WTC11 (cell line): ENCODE measurements at regions not wholly inside any gene's neighbourhood (a gene's known extent, or its start where the extent isn't known, plus 50 kb on each side); places are given as distances from the start of the nearest gene placed in this dataset.
"Not testable (repeated sequence)": the region's sequence is repeated elsewhere in the genome, so short reads cannot be mapped to it uniquely, and the experiment has no call there.

Source experiments
- ATAC-seq: fragments of 200-7000 bp; cut with Tn5 transposase; 2 replicates; pipeline ENCODE4 v1.10.0; 2021; ENCODE audit warnings: mild to moderate bottlenecking, moderate library complexity
- CTCF ChIA-PET: fragments of 300-600 bp; sonication (Branson Sonifier 250); formaldehyde crosslinking; loops from one replicate; lab custom pipeline; 2021; ENCODE audit warnings: antibody characterized with exemption; lab: Charles Lee
- POLR2A ChIA-PET: fragments of 350-600 bp; sonication (Branson Sonifier 250); formaldehyde crosslinking; loops from one replicate; lab custom pipeline; 2021; ENCODE audit warnings: antibody characterized with exemption; lab: Charles Lee
- DNase-seq: peaks from one replicate; pipeline ENCODE4 v3.0.0; 2021; ENCODE audit warnings: low spot score
- H3K27ac Mint-ChIP-seq: 2 replicates; pipeline ENCODE4 v1.8.0; 2021; ENCODE audit warnings: mixed read lengths
- H3K27me3 Mint-ChIP-seq: 2 replicates; pipeline ENCODE4 v1.8.0; 2021; ENCODE audit warnings: low read depth, mild to moderate bottlenecking, moderate library complexity, mixed read lengths
- H3K36me3 Mint-ChIP-seq: 2 replicates; pipeline ENCODE4 v1.8.0; 2021; ENCODE audit warnings: mixed read lengths
- H3K4me1 Mint-ChIP-seq: 2 replicates; pipeline ENCODE4 v1.8.0; 2022; ENCODE audit warnings: mixed read lengths
- H3K4me3 Mint-ChIP-seq: 2 replicates; pipeline ENCODE4 v1.8.0; 2021; ENCODE audit warnings: mild to moderate bottlenecking, moderate library complexity, mixed read lengths
- H3K9me3 Mint-ChIP-seq: 2 replicates; pipeline ENCODE4 v1.8.0; 2021; ENCODE audit warnings: mixed read lengths
- ARID4B ChIP-seq: sonication (generic); formaldehyde crosslinking; IDR thresholded peaks from 2 replicates; pipeline ENCODE4 v1.8.0; 2023; ENCODE audit warnings: missing genetic modification reagents, mild to moderate bottlenecking, borderline replicate concordance
- ZNF219 ChIP-seq: sonication (generic); formaldehyde crosslinking; IDR thresholded peaks from 2 replicates; pipeline ENCODE4 v1.8.0; 2023; ENCODE audit warnings: missing genetic modification reagents, mild to moderate bottlenecking, borderline replicate concordance
- ZNF317 ChIP-seq: sonication (generic); formaldehyde crosslinking; IDR thresholded peaks from 2 replicates; pipeline ENCODE4 v1.8.1; 2023; ENCODE audit warnings: low read depth, mild to moderate bottlenecking, moderate library complexity, missing genetic modification reagents, borderline replicate concordance
- ZNF425 ChIP-seq: fragments of 250-450 bp; sonication (Bioruptor Pico); conservative IDR thresholded peaks from 2 replicates; pipeline ENCODE4 v1.9.0; 2021; ENCODE audit warnings: mild to moderate bottlenecking

DNA sequence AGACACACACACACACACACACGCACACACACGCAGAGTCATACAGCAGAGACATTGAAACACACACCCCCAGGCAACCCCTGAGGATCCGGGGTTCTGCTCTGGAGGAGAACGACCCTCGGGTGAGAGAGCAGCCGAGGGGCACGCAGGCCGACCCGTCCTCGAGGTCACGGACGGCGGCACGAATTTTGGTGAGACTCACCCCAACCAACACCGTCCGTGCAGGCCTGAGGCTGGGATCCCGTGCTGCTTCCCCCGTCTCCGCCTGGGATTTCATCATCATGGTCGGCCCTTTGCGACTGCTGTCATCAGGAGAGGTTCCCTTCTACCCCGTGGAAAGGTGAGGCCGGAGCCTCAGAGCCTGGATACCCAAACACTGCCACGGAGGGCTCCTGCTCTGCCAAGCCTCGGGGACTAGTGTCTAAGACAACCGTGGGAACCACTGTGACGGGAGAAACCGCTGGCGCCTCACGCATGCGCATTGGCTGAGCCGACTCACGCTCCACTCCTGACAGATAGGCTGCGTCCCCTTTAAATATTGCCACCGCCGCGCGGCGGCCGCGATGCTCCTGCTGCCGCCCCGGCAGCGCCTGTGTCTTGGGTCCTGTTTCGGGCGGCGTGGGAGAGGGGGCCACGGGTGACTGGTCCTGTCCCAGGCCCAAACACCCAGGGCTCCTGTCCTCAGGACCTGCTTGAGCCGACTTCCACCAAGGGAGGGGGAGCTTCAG lies 699.1 kb upstream of the TPTE start:
- CTCF ChIA-PET, H3K4me3 Mint-ChIP-seq, H3K27me3 Mint-ChIP-seq, H3K4me1 Mint-ChIP-seq, H3K36me3 Mint-ChIP-seq, POLR2A ChIA-PET, ATAC-seq, H3K9me3 Mint-ChIP-seq, H3K27ac Mint-ChIP-seq, DNase-seq: not testable (repeated sequence)

GRCh38 chr21:9823197-9824157 lies 697.9 kb upstream of the TPTE start:
- CTCF ChIA-PET, H3K36me3 Mint-ChIP-seq, H3K4me1 Mint-ChIP-seq, H3K9me3 Mint-ChIP-seq, H3K27me3 Mint-ChIP-seq, H3K27ac Mint-ChIP-seq, DNase-seq, POLR2A ChIA-PET, ATAC-seq, H3K4me3 Mint-ChIP-seq: not testable (repeated sequence)

DNA sequence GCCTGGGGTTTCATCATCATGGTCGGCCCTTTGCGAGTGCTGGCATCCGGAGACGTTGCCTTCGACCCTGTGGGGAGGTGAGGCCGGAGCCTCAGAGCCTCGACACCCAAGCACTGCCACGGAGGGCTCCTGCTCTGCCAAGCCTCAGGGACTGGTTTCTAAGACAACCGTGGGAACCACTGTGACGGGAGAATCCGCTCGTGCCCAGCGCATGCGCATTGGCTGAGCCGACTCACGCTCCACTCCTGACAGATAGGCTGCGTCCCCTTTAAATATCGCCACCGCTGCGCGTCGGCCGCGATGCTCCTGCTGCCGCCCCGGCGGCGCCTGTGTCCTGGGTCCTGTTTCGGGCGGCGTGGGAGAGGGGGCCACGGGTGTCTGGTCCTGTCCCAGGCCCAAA lies 690.6 kb upstream of the TPTE start:
- CTCF ChIA-PET, H3K36me3 Mint-ChIP-seq, H3K9me3 Mint-ChIP-seq, H3K4me1 Mint-ChIP-seq, DNase-seq, ATAC-seq, H3K27me3 Mint-ChIP-seq, H3K4me3 Mint-ChIP-seq, H3K27ac Mint-ChIP-seq, POLR2A ChIA-PET: not testable (repeated sequence)

GRCh38 chr21:9832751-9833150 lies 688.6 kb upstream of the TPTE start:
- POLR2A ChIA-PET, H3K4me1 Mint-ChIP-seq, DNase-seq, H3K36me3 Mint-ChIP-seq, ATAC-seq, H3K4me3 Mint-ChIP-seq, H3K9me3 Mint-ChIP-seq, H3K27ac Mint-ChIP-seq, H3K27me3 Mint-ChIP-seq, CTCF ChIA-PET: not testable (repeated sequence)

- DNase-seq, H3K4me3 Mint-ChIP-seq, CTCF ChIA-PET, H3K4me1 Mint-ChIP-seq, POLR2A ChIA-PET, H3K27ac Mint-ChIP-seq, ATAC-seq: not testable (repeated sequence)
- Mint-ChIP-seq H3K9me3 (peaks cover 35% of the 10 kb centered on the region), H3K27me3 (peaks cover 20% of the 10 kb centered on the region), H3K36me3 (peaks cover 36% of the 10 kb centered on the region)
Measured at GRCh38 chr21:9836547-9836946, 684.8 kb upstream of the TPTE start.

- H3K4me1 Mint-ChIP-seq, CTCF ChIA-PET, H3K4me3 Mint-ChIP-seq, H3K27ac Mint-ChIP-seq, ATAC-seq, POLR2A ChIA-PET, DNase-seq: not testable (repeated sequence)
- Mint-ChIP-seq H3K27me3 (peaks cover 20% of the 10 kb centered on the region), H3K9me3 (peaks cover 40% of the 10 kb centered on the region), H3K36me3 (peaks cover 39% of the 10 kb centered on the region)
Measured at GRCh38 chr21:9837001-9837400, 684.4 kb upstream of the TPTE start.

GRCh38 chr21:9837526-9837925 lies 683.9 kb upstream of the TPTE start:
- Mint-ChIP-seq H3K27me3 (peaks cover 20% of the 10 kb centered on the region), H3K36me3 (peaks cover 43% of the 10 kb centered on the region), H3K9me3 (peaks cover 44% of the 10 kb centered on the region)
- ATAC-seq, CTCF ChIA-PET, POLR2A ChIA-PET, H3K27ac Mint-ChIP-seq, H3K4me1 Mint-ChIP-seq, DNase-seq, H3K4me3 Mint-ChIP-seq: not testable (repeated sequence)

- Mint-ChIP-seq H3K9me3 (peaks cover 50% of the 10 kb centered on the region), H3K36me3 (peaks cover 48% of the 10 kb centered on the region), H3K27ac (no peak overlapping the region), H3K4me1 (no peaks in the 10 kb centered on the region), H3K27me3 (peaks cover 20% of the 10 kb centered on the region), H3K4me3 (no peak overlapping the region)
- no peak for ATAC-seq
- ChIA-PET POLR2A (no interaction called here), CTCF (no interaction called here)
- no peak for DNase-seq
- no peak for TF ChIP-seq ZNF219 (CRISPR knock-in tag)
- no peak for TF ChIP-seq ZNF317
- no peak for TF ChIP-seq ZNF425 (CRISPR knock-in tag)
- no peak for TF ChIP-seq ARID4B (CRISPR knock-in tag)
Measured at GRCh38 chr21:9837946-9838737, 683.2 kb upstream of the TPTE start.
